Upper lobe of right lung (tissue), 1 donor: ENCODE measurements at regions not wholly inside any gene's neighbourhood (a gene's known extent, or its start where the extent isn't known, plus 50 kb on each side); places are given as distances from the start of the nearest gene placed in this dataset.

Experiments used
- ATAC-seq: fragments of 200-7000 bp; cut with Tn5 transposase; one replicate; pipeline ENCODE4 v1.9.1; 2020; ENCODE audit warnings: mild to moderate bottlenecking, moderate library complexity
- DNase-seq: peaks from one replicate; pipeline ENCODE4 v3.0.0-alpha.2; 2020
- H3K27ac ChIP-seq: fragments of 200-600 bp; one replicate; pipeline ENCODE4 v1.8.0; 2022
- H3K27me3 ChIP-seq: fragments of 200-600 bp; one replicate; pipeline ENCODE4 v1.8.0; 2022; ENCODE audit warnings: mild to moderate bottlenecking
- H3K36me3 ChIP-seq: fragments of 200-600 bp; one replicate; pipeline ENCODE4 v1.8.0; 2022
- H3K4me1 ChIP-seq: fragments of 200-600 bp; one replicate; pipeline ENCODE4 v1.8.0; 2022
- H3K4me3 ChIP-seq: fragments of 200-600 bp; one replicate; pipeline ENCODE4 v1.8.0; 2022; ENCODE audit warnings: mild to moderate bottlenecking
- H3K9me3 ChIP-seq: fragments of 200-600 bp; one replicate; pipeline ENCODE4 v1.8.0; 2022
- CTCF ChIP-seq: fragments of 200-600 bp; IDR thresholded peaks from one replicate; pipeline ENCODE4 v1.8.0; 2022; ENCODE audit warnings: antibody characterized with exemption
- intact Hi-C: fragments of 100-400 bp; cut with DNase I; formaldehyde crosslinking; loops from one replicate; pipeline ENCODE4 v1.11.0; 2022
- donor health status: DM: no; HTN: yes; CAD: no; lungs with severe emphysema.

DNA sequence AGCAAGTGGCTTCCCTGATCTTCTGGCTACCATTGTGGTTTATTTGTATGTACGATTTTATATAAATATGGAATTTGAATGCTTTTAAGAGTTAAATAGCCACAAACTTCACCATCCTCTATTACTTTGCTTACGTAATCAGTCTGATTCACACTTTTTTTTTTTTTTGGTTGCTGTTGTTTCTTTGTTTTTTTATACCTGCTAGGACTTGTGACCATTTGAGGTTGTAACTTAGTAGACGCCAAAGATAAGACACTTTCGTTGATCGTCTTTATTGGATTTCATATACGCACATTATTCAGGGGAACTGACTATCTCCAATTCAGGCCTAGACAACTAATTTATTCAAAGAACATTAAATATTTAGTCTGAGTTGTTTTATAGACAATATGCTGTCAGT lies 559.0 kb downstream of the CBLN4 start:
- Histone ChIP-seq H3K36me3 (no peaks in the 10 kb centered on the region), H3K27me3 (no peaks in the 10 kb centered on the region), H3K4me3 (no peak overlapping the region), H3K4me1 (no peaks in the 10 kb centered on the region), H3K27ac (no peak overlapping the region), H3K9me3 (no peaks in the 10 kb centered on the region)
- no peak for TF ChIP-seq CTCF
- DNase-seq (no peak), ATAC-seq (no peak)
- intact Hi-C loops = no loop called here

DNA sequence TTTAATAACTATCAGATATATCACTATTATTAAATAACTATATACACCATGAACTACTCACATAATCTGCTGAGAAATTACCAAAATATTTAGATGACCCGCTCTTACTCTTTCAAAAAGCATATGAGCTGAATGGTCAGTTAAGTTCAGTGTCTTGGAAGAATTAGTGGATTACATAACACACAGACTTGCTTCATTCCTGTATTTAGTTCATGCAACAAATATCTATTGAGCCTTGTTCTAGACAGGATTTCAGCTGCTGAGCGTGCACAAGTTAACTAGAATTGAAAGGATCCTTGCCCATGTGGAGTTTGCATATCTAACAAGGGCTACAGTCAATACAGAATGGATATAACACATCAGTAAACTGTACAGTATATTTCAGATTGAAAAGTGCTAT lies 566.2 kb downstream of the CBLN4 start:
- intact Hi-C loops = no loop called here
- H3K27ac ChIP-seq = no peak overlapping the region
- no peaks in the 10 kb centered on the region for H3K36me3 ChIP-seq

DNA sequence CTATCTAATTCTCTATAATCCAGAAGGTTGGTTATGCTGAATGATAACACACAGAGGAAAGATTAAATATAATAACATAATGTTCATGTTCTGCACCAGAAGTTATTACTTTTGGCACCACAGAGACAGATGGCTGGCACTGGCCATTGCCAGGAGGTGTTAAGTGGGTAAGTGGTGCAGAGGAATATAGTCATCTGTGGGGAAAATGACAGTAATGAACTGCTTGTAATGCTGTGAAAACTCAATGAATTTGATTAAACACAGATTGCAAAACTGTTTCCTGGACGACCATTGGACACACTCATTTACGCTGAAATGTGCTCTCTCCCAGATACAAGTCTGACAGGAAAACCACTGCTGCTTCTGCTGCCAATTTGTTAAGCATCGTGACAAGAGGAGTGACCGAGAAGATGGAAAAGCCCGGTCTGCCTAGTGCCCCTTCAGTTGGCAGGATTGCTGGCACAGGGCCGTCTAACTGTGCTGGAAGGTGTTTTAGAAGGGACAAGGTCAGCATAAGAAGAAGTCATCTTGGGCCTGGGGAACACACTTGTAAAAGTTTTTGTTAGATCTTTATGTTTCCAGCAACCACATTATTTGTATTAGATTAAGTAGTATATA lies 567.4 kb downstream of the CBLN4 start:
- ATAC-seq = no peak
- H3K27me3 ChIP-seq = no peaks in the 10 kb centered on the region
- H3K36me3 ChIP-seq = no peaks in the 10 kb centered on the region
- no peaks in the 10 kb centered on the region for H3K4me1 ChIP-seq
- no peak for TF ChIP-seq CTCF
- no peak overlapping the region for H3K4me3 ChIP-seq
- intact Hi-C loops = no loop called here
- no peak overlapping the region for H3K27ac ChIP-seq
- DNase-seq = no peak
- H3K9me3 ChIP-seq = no peaks in the 10 kb centered on the region

More for the DNA sequence above, 566.2 kb downstream of the CBLN4 start:
- DNase-seq (no peak), ATAC-seq (no peak)
- H3K4me3 ChIP-seq = no peak overlapping the region
- TF ChIP-seq CTCF = no peak
- no peaks in the 10 kb centered on the region for H3K27me3 ChIP-seq
- H3K4me1 ChIP-seq = no peaks in the 10 kb centered on the region
- H3K9me3 ChIP-seq = no peaks in the 10 kb centered on the region

GRCh38 chr20:55424968-55425367 lies 580.4 kb downstream of the CBLN4 start:
- Histone ChIP-seq H3K27ac (no peak overlapping the region), H3K27me3 (no peaks in the 10 kb centered on the region), H3K9me3 (no peaks in the 10 kb centered on the region), H3K4me3 (no peak overlapping the region), H3K36me3 (no peaks in the 10 kb centered on the region), H3K4me1 (no peaks in the 10 kb centered on the region)
- ATAC-seq (no peak), DNase-seq (no peak)
- TF ChIP-seq CTCF = no peak
- intact Hi-C loops = no loop called here

GRCh38 chr20:55424476-55424875 lies 580.8 kb downstream of the CBLN4 start:
- no peak for DNase-seq
- no peak for TF ChIP-seq CTCF
- Histone ChIP-seq H3K4me1 (no peaks in the 10 kb centered on the region), H3K27ac (no peak overlapping the region), H3K4me3 (no peak overlapping the region), H3K9me3 (no peaks in the 10 kb centered on the region), H3K27me3 (no peaks in the 10 kb centered on the region), H3K36me3 (no peaks in the 10 kb centered on the region)
- intact Hi-C loops = no loop called here
- no peak for ATAC-seq

DNA sequence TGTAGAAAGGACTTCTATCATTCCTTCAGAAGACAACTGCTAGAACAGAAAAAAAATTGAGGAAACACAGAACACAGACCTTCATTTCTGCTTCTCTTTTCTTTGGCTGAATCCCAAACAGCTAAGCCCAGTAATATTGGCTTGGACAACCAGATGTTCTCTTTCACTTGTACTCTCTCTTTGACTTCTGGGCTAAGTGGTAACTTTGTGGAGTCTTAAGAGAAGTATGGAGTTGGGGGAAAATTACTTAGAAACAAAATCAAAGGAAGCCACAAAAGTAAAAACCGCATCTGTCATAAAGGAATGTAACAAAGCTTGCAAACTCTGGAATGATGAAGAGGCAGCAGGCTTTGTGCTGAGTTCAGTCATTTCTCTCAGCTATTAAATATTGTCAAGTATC lies 587.5 kb downstream of the CBLN4 start:
- Histone ChIP-seq H3K4me1 (no peaks in the 10 kb centered on the region), H3K27me3 (no peaks in the 10 kb centered on the region), H3K27ac (no peak overlapping the region), H3K36me3 (no peaks in the 10 kb centered on the region), H3K4me3 (no peak overlapping the region), H3K9me3 (no peaks in the 10 kb centered on the region)
- intact Hi-C loops = no loop called here
- TF ChIP-seq CTCF = no peak
- DNase-seq (no peak), ATAC-seq (peak; percentile 31)
